HG02588 (cell line): ENCODE measurements at regions not wholly inside any gene's neighbourhood (a gene's known extent, or its start where the extent isn't known, plus 50 kb on each side); places are given as distances from the start of the nearest gene placed in this dataset.
A peak's percentile ranks its signal among the peaks of the same experiment; 100 is the strongest.

Experiments
- ATAC-seq: cut with Tn5 transposase; IDR thresholded peaks from one replicate; pipeline ENCODE4 v1.9.1; 2021; ENCODE audit warnings: mild to moderate bottlenecking, moderate library complexity; ENCODE audit not compliant: unreplicated experiment

GRCh38 chr4:181308476-181309312 is 934.5 kb upstream of the TENM3 start:
- ATAC-seq: no peak

- no peak for ATAC-seq
Measured at GRCh38 chr4:181312066-181312465, 931.1 kb upstream of the TENM3 start.

GRCh38 chr4:181319629-181320028 is 923.6 kb upstream of the TENM3 start:
- no peak for ATAC-seq

GRCh38 chr4:181323061-181323460 is 920.1 kb upstream of the TENM3 start:
- peak; percentile 98 for ATAC-seq

GRCh38 chr4:181330654-181331201 is 912.5 kb upstream of the TENM3 start:
- ATAC-seq: no peak

- ATAC-seq: no peak
Measured at GRCh38 chr4:181331214-181331613, 912.0 kb upstream of the TENM3 start.

GRCh38 chr4:181345931-181346330 is 897.3 kb upstream of the TENM3 start:
- ATAC-seq: no peak

GRCh38 chr4:181350615-181351415 is 892.4 kb upstream of the TENM3 start:
- no peak for ATAC-seq

GRCh38 chr4:181364504-181364903 is 878.7 kb upstream of the TENM3 start:
- ATAC-seq: no peak

GRCh38 chr4:181365671-181366070 is 877.5 kb upstream of the TENM3 start:
- no peak for ATAC-seq

- no peak for ATAC-seq
Measured at GRCh38 chr4:181372014-181372413, 871.2 kb upstream of the TENM3 start.

- no peak for ATAC-seq
Measured at GRCh38 chr4:181376058-181376457, 867.1 kb upstream of the TENM3 start.

GRCh38 chr4:181388061-181388460 is 855.1 kb upstream of the TENM3 start:
- ATAC-seq: no peak

GRCh38 chr4:181416966-181417365 is 826.2 kb upstream of the TENM3 start:
- ATAC-seq: no peak

- ATAC-seq: no peak
Measured at GRCh38 chr4:181418496-181418895, 824.7 kb upstream of the TENM3 start.

GRCh38 chr4:181420950-181421349 is 822.3 kb upstream of the TENM3 start:
- no peak for ATAC-seq

- no peak for ATAC-seq
Measured at GRCh38 chr4:181424362-181425016, 818.7 kb upstream of the TENM3 start.

- no peak for ATAC-seq
Measured at GRCh38 chr4:181427076-181427475, 816.1 kb upstream of the TENM3 start.

GRCh38 chr4:181431006-181431405 is 812.2 kb upstream of the TENM3 start:
- ATAC-seq: no peak

- ATAC-seq: no peak
Measured at GRCh38 chr4:181431661-181432060, 811.5 kb upstream of the TENM3 start.

GRCh38 chr4:181432335-181432734 is 810.9 kb upstream of the TENM3 start:
- ATAC-seq: no peak
